RWPE1 (cell line): ENCODE measurements at regions not wholly inside any gene's neighbourhood (a gene's known extent, or its start where the extent isn't known, plus 50 kb on each side); places are given as distances from the start of the nearest gene placed in this dataset.

Source experiments
- CTCF ChIA-PET: fragments of 350-600 bp; sonication (Branson Sonifier 250); formaldehyde crosslinking; extraction: SDS; loops from one replicate; lab custom pipeline; 2021; lab: Yijun Ruan, JAX
- POLR2A ChIA-PET: fragments of 400-600 bp; formaldehyde crosslinking; extraction: SDS; loops from one replicate; lab custom pipeline; 2020; ENCODE audit warnings: antibody characterized with exemption; ENCODE audit not compliant: low non-redundant PET; lab: Yijun Ruan, JAX
- DNase-seq: peaks from one replicate; pipeline ENCODE4 v3.0.0; 2012; ENCODE audit warnings: low spot score
- H3K27ac ChIP-seq: fragments of 450-650 bp; 2 replicates; pipeline ENCODE4 v1.5.1; 2017
- CTCF ChIP-seq: fragments of 450-650 bp; conservative IDR thresholded peaks from 2 replicates; pipeline ENCODE4 v1.5.1; 2017; ENCODE audit warnings: low read depth, mild to moderate bottlenecking

- no peak for DNase-seq
- CTCF ChIA-PET = no interaction called here
- TF ChIP-seq CTCF = no peak
- POLR2A ChIA-PET = no interaction called here
- H3K27ac ChIP-seq = no peak overlapping the region
Measured at GRCh38 chrX:128883650-128884049, 639.6 kb downstream of the SMARCA1 start.

GRCh38 chrX:128870361-128870760 is 652.9 kb downstream of the SMARCA1 start:
- no peak overlapping the region for H3K27ac ChIP-seq
- ChIA-PET CTCF (no interaction called here), POLR2A (no interaction called here)
- DNase-seq = no peak
- no peak for TF ChIP-seq CTCF

- no peak for TF ChIP-seq CTCF
- H3K27ac ChIP-seq = no peak overlapping the region
- ChIA-PET POLR2A (no interaction called here), CTCF (no interaction called here)
- no peak for DNase-seq
Measured at GRCh38 chrX:128862557-128862956, 660.7 kb downstream of the SMARCA1 start.

GRCh38 chrX:128848374-128848773 is 674.9 kb downstream of the SMARCA1 start:
- CTCF ChIA-PET = interaction anchor here (0.6 kb wide), 1 partner anchor 299 kb away, joined by 3 read pairs; no protein-coding TSS in a partner anchor
- no peak overlapping the region for H3K27ac ChIP-seq
- POLR2A ChIA-PET = no interaction called here
- TF ChIP-seq CTCF = no peak
- no peak for DNase-seq

- no peak for TF ChIP-seq CTCF
- H3K27ac ChIP-seq = no peak overlapping the region
- no peak for DNase-seq
- ChIA-PET CTCF (no interaction called here), POLR2A (no interaction called here)
Measured at GRCh38 chrX:128846385-128846784, 676.9 kb downstream of the SMARCA1 start.

- ChIA-PET POLR2A (no interaction called here), CTCF (no interaction called here)
- H3K27ac ChIP-seq = no peak overlapping the region
- no peak for DNase-seq
- TF ChIP-seq CTCF = no peak
Measured at GRCh38 chrX:128818690-128819089, 704.6 kb downstream of the SMARCA1 start.

- ChIA-PET POLR2A (no interaction called here), CTCF (interaction anchor here (0.7 kb wide), 1 partner anchor 99 kb away, joined by 3 read pairs; no protein-coding TSS in a partner anchor)
- no peak overlapping the region for H3K27ac ChIP-seq
- DNase-seq = no peak
- TF ChIP-seq CTCF = no peak
Measured at GRCh38 chrX:128816919-128817318, 706.4 kb downstream of the SMARCA1 start.
